Retinal pigment epithelial cell (primary cell): ENCODE measurements at regions not wholly inside any gene's neighbourhood (a gene's known extent, or its start where the extent isn't known, plus 50 kb on each side); places are given as distances from the start of the nearest gene placed in this dataset.

Experiments
- DNase-seq: peaks from one replicate; pipeline ENCODE4 v3.0.0-alpha.2; 2010; ENCODE audit warnings: low read depth
- H3K4me3 ChIP-seq: 2 replicates; pipeline ENCODE4 v1.5.1; 2011; ENCODE audit warnings: mild to moderate bottlenecking, low read length, control low read depth, moderate library complexity
- TF ChIP-seq, protein P1 (sequence below): conservative IDR thresholded peaks from 2 replicates; pipeline ENCODE4 v1.5.1; 2011; ENCODE audit warnings: low read depth, low read length, control low read depth, inconsistent platforms

DNA sequence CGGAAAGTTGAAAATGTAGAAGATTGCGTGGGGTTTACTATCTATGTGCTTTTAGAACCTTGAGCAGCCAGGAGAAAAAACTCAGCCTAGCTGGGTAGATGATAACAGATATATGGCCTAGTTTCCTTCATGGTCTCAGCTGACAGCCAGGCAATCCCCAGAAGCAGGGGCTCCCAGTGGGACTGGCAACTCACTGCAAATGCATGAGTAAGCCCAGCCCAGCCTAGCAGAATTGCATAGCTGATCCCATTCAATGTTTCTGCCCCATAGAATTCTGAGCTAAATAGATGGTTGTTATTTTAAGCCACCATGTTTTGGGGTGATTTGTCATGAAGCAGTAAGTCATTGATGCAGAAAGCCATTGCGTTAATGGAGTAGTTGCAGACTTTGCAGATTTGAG is 108.5 kb downstream of the ERCC5 start:
- TF ChIP-seq, protein P1, sequence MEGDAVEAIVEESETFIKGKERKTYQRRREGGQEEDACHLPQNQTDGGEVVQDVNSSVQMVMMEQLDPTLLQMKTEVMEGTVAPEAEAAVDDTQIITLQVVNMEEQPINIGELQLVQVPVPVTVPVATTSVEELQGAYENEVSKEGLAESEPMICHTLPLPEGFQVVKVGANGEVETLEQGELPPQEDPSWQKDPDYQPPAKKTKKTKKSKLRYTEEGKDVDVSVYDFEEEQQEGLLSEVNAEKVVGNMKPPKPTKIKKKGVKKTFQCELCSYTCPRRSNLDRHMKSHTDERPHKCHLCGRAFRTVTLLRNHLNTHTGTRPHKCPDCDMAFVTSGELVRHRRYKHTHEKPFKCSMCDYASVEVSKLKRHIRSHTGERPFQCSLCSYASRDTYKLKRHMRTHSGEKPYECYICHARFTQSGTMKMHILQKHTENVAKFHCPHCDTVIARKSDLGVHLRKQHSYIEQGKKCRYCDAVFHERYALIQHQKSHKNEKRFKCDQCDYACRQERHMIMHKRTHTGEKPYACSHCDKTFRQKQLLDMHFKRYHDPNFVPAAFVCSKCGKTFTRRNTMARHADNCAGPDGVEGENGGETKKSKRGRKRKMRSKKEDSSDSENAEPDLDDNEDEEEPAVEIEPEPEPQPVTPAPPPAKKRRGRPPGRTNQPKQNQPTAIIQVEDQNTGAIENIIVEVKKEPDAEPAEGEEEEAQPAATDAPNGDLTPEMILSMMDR = no peak
- no peak for DNase-seq
- H3K4me3 ChIP-seq = no peak overlapping the region

DNA sequence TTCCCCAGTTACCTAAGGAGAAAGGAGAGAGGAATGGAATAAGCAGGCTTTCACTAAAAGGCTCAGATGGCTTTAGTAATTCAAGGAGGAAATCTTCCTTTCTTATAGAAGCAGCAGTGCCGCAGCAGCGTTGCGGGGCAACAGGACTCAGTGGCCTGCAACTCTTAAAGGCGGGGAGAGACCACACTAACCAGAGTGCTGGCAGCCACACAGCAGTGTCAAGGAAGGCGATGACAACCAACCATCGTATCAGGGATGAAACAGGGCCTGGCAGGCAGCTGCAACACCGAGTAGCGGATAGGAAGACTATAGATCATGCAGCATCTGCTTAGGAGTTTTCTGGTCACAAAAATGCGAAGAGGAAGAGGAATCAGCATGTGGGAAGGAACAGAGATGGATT is 106.0 kb downstream of the ERCC5 start:
- no peak overlapping the region for H3K4me3 ChIP-seq
- DNase-seq = no peak
- TF ChIP-seq, protein P1 = no peak

DNA sequence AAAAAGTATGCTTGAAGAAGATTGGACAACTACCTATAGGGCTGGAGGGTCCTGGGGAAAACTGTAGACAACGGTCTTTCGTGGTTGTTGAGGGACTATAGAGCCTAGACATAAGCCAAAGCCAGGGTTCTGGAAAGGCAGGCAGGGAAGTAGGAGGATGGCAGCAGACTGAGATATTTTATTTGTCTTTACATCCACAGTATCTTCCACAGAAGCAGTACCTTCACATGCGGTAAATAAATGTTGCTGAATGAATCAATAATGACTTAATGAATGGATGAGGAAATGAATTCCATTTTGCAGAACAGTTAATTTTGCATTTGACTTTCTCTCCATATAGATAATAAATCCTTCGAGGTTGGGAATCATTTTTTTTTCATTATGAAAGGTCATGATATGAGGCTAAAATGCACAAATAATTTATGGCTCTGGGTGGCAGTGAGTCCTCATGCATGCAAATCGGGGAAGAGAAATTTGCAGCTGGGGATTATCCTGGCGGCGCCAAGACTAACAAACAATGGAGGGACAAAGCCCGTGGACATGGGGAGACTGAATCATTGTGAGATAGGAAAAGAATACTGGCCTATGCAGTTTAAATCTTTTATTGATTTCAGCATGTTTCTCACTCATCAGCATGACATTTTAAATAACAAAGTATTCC is 102.0 kb downstream of the ERCC5 start:
- TF ChIP-seq, protein P1 = peak; percentile 2
- no peak overlapping the region for H3K4me3 ChIP-seq
- DNase-seq = no peak

DNA sequence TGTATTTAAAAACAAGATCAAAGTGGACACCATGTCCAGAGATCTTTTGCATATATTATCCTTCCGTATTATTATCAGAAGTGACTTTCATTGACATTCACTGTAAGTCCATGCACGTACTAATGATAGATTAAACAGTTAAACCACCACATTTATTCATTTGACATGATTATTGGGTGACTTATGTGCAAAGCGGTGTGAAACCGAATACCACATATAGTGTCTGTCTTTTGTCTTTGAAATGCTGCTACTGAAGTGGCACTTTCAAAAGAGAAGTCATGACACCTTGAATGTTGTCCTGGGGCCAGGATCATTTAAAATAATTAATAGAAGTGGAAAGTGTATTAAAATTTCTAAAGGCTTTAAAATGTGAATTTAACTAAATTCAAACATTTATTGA is 100.1 kb downstream of the ERCC5 start:
- no peak for DNase-seq
- no peak overlapping the region for H3K4me3 ChIP-seq
- TF ChIP-seq, protein P1 = no peak

DNA sequence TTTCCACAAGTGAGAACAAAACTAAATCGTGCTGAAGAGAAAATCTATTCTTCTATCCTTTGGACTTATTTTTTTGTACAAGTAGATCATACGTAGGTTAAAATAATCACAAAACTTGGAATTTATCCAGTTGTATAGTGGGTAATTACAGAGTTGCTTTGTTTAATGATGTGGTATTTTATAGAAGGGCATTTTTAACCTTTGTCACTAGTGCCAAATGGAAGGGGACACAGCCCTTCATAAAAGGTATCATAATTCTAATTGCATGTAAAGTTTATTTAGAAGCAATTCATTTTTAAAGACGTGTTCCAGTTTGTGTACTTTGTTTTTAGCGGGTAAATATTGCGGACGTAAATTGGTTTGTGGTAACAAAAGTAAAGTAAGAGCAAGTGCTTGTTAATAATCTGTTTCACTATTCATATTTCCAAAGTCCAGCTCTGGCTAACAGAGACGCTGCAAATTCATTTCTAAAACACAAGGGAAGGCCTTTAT is 99.5 kb downstream of the ERCC5 start:
- TF ChIP-seq, protein P1 = no peak
- H3K4me3 ChIP-seq = no peak overlapping the region

DNA sequence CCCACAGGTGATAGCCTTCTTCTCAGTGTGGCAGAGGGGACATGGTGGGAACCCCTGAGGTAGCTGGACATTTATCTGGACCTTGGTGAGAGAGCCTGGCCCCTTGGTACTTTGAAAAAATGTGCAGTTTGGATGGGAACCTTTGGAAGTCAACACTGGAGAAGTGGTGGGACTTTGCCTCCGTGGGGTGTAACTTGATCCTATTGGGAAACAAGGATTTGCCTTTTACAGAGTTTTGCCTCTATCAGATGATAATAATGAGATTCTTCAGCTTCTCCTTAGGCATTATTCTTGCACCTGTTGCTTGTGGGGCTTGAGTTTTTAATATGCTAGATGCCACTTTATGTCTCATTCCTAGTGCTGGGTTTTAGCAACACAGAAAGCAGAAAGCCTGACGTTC is 99.0 kb downstream of the ERCC5 start:
- no peak for DNase-seq
- TF ChIP-seq, protein P1 = no peak
- H3K4me3 ChIP-seq = no peak overlapping the region

More for the DNA sequence above, 99.5 kb downstream of the ERCC5 start:
- no peak for DNase-seq

DNA sequence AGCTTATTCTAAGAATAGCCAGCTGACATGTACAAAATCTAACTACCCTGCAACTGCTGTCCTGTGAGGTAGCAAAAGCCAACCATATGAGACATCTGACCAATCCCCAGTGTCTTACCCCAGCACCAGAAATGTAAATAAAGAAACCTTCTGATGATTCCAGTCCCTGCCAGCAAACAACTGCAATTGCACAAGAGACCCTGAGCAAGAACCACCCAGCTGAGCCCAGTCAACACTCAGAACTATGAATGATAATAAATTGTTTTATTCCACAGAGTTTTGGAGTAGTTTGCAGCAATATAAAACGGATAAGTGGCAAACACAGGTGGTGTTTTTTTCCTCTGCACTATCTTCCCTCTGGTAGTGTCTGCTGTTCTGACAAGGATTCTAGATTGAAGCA is 94.9 kb downstream of the ERCC5 start:
- TF ChIP-seq, protein P1 = no peak
- no peak overlapping the region for H3K4me3 ChIP-seq
- DNase-seq = no peak
